Right lung (tissue), 2 donors: ENCODE measurements at regions not wholly inside any gene's neighbourhood (a gene's known extent, or its start where the extent isn't known, plus 50 kb on each side); places are given as distances from the start of the nearest gene placed in this dataset.
"Not testable (repeated sequence)": the region's sequence is repeated elsewhere in the genome, so short reads cannot be mapped to it uniquely, and the experiment has no call there.

ENCODE experiments used
- DNase-seq, 2 donors: peaks; one replicate each; pipeline ENCODE4 v3.0.0-alpha.2; 2013

DNA sequence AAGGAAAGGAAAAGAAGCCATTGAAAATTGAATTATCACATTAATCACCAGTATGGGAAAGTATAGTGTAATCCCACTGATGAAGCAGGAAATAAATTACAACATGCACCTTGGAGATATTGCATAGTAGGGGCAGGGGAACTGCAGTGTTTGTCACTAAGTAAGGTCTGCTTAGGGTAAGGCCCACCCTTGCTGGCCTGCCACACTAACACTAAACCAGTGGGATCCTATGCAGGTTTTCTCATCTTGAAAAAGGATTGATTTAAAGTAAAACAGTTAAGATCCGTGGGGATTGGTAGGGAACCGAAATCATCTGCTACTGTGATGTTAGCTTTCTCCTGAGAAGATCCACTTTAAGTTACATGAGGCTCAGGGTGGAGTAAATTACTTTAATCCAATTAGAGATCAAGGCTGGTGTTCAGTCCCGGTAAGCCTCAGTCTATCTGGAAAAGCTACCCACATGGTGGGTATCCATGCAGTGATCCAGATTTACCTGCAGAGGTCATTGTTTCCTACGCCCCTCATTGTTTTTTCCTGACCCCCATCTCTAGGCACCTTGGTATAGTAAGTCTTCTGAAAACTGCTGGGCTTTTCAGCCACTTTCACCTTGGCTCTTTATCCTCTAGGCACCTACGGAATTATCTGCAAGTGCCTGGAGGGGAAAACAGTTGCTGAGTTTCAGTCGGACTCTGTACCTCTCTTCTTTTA is 1014.9 kb upstream of the ATXN8OS start:
- no peak for DNase-seq

DNA sequence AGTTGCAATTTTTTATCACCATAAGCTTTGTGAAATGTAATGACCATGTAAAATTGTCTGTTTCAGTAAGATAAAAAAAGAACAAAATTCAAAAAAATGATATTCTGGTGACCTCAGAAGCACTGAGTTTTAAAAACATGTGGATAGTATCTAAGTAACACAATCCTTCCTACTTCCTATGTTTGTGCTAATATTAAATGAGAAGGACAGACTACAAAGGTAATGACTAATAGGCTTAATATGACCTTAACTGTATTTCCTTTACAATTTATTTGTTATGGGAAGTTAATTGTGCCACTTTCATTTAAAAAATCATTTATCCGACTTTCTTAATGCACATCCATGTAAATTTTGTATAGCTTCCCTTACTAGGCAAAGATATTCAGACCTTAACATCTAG is 1030.4 kb upstream of the ATXN8OS start:
- no peak for DNase-seq

DNA sequence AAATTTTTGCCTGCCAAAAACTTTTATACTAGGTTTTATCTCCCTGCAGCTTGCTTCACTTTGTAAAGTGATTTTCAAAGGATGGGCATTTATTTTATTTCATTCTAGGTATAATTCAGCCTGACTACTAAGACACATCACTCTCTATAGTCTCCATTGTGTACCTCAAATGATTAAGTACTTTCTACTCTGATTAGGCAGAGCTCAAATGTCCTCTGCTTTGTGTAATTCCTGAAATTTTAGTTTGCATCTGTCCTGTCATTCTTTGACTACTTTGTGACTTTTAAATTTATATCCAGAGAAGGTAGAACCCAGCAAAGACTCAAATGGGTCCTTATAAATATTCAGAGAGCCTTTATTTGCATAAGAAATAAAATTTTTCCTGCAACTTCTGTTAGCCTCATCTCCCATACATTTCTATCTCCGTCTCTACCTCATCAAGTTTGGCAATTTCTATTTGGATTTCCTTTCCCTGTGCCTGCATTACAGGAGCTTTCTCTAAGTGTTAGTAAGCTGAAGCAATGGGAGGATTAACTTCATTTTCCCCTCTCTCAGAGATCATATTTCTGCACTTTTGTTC is 1038.0 kb upstream of the ATXN8OS start:
- no peak for DNase-seq

DNA sequence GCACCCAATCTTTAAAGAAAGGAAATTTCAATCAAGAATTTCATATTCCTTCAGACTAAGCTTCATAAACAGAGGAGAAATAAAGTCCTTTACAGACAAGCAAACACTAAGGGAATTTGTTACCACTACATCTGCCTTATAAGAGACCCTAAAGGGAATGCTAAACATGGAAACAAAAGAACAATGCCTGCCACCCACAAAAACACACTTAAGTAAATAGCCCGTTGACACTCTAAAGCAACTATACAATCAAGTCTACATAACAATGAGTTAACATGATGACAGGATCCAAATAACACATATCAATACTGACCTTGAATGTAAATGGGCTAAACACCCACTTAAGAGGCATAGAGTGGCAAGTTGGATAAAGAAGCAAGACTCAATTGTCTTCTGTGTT is 1056.9 kb upstream of the ATXN8OS start:
- no peak for DNase-seq

DNA sequence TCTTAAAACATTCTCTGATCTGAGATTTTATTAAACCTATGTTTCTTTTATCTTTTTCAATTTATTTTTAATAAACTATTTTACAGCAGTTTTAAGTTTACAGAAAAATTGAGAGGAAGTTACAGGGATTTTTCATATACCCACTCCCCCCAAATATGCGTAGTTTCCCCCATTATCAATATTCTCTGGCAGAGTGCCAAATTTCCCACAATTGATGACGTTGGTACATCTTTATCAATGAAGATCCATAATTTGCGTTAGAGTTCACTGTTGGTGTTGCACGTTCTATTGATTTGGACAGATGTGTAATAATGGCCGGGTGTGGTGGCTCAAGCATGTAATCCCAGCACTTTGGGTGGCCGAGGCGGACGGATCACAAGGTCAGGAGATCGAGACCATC is 1063.0 kb upstream of the ATXN8OS start:
- DNase-seq = no peak

DNA sequence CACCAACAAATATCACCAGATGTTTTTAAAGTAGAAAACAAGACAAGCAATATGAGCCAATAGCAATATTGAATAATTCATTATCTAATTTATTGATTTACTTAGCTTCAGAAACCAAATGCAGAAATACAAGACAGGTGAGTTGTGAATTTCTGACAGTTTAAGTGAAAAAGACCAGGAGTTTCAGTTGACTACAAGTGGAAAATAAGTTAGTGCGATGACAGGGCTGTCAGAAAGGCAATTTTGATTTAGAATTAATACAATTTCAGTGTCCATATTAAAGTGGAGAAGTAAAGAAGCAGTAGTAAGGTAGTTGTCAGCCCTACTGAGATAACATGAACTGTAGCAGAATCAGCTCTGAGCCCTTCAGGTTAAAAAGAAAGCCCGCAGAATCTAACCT is 1066.7 kb upstream of the ATXN8OS start:
- no peak for DNase-seq

DNA sequence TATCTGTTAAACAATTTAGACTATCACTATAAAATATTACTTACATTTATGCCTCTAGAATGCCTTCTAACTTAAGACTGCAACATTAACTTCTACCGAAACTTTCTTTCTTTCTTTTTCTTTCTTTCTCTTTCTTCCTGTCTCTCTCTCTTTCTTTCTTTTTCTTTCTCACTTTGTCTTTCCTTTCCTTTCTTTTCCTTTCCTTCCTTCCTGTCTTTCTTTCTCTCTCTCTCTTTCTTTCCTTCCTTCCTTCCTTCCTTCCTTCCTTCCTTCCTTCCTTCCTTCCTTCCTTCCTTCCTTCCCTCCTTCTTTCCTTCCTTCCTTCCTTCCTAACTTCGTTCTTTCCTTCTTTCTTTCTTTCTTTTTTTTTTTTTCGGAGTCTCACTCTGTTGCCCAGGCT is 1071.9 kb upstream of the ATXN8OS start:
- no peak for DNase-seq

DNA sequence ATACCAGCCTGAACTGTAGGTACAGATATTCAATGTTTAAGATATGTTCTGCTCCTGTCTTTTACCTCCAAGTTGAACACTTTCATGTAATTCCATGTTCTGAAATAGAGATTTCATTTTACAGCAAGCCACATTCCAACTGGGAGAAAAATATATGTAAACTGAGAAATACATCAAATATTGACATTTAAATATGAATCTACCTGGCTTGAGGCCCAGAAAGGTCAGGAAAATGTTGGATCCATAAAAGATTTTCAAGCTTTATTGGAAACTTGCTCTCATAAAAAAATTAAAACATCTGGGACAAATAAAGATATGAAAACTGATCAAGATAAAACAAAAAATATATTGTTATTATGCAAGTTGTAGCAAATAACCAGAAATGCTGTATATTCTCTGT is 1078.7 kb upstream of the ATXN8OS start:
- DNase-seq = no peak

DNA sequence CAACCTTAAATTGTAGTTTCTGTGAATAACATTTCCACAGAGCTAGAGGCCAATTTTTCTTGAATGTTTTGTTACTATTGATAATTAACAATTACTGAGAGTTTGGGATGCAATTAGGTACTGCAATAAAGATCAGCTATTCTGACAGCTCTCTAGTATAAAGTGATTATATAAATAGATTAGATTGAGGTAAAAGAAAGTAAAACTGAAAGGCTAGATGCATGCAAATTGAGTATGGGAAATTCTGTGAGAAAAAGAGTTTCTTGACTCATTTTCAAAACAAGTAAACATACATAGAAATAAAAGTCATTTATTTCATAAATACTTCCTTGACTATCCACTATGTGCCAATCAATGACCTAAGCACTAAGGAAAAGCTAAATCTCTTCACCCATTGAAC is 1087.5 kb upstream of the ATXN8OS start:
- DNase-seq = no peak

DNA sequence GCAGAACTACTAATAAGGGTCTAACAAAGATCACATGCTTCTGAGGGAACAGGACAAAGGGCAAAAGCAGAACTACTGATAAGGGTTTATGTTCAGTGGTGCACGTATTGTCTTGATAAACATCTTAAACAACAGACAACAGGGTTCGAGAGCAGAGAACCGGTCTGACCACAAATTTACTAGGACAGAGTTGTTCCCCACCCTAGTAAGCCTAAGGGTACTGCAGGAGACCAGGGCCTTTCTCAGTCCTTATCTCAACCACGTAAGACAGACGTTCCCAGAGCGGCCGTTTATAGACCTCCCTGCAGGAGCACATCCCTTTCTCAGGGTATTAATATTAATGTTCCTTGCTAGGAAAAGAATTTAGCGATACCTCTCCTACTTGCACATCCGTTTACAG is 1089.5 kb upstream of the ATXN8OS start:
- DNase-seq = not testable (repeated sequence)

DNA sequence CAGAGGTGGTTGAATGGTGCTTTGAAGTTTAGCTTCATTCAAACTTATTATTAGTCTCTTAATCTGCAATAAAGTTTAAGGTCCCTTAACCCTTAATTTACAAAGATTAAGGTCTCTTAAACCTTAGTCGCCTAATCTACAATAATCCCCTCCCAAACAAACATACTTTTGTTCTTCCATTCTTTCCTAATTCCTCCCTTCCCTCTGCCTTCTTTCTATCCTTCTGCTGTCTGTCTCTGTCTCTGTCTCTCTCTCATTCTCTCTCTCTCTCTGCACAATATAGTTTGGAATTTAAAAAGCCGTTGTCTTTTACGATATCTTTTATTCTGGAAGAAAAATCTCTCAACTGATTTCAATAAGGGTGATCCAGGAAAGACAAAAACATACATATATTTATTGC is 1096.8 kb upstream of the ATXN8OS start:
- DNase-seq = no peak

DNA sequence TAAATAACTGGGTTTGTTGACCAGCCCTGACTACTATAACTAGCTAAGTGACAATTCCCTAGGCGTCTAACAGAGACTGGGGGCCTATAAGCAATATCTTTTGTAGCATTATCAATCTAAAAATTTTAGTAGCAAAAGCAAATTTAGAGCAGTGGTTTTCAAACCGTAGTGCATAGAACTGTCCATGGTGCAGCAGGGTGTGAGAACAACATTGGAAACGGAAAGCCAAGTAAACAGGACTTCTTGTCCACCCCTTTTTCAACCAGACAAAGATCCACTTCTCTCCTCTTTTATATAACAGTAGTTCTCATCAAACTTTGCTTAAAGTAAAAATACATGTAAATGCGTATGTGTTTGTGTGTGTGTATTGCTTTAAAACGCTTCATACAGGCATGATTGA is 1099.1 kb upstream of the ATXN8OS start:
- DNase-seq = no peak

DNA sequence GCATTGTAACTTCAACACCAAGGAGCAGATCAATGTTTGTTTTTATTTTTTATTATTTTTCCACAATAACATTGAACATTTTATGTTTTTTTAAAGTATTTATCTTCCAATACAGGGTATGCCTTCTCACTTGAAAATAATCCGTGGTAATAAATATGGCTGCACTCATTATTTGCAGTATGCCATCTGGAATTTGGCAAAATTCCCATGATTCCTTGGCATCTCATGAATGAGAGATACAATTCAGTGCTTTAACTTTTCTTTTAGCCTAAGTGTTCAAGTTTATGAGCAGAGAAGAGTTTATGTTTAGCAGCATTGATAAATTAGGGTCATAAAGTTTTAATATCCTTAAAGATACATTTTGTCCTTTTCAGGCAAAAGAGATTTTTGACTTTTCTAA is 1109.6 kb upstream of the ATXN8OS start:
- DNase-seq = no peak

DNA sequence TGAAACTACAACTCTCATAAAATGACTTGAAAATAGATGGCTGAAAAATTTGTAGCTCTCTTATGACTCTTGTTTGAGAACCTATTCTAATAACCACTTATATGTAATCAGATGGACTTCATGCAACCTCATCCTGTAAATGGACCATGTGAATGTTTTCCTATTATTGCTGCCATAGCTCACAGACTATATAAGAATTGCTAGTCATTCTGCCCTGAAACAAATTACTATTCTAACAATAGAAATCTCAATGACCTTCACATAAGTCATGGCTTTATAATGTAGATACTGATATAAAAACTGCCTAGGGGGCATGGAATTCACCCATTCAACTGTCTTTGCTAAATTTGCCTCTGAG is 1111.0 kb upstream of the ATXN8OS start:
- DNase-seq = no peak

DNA sequence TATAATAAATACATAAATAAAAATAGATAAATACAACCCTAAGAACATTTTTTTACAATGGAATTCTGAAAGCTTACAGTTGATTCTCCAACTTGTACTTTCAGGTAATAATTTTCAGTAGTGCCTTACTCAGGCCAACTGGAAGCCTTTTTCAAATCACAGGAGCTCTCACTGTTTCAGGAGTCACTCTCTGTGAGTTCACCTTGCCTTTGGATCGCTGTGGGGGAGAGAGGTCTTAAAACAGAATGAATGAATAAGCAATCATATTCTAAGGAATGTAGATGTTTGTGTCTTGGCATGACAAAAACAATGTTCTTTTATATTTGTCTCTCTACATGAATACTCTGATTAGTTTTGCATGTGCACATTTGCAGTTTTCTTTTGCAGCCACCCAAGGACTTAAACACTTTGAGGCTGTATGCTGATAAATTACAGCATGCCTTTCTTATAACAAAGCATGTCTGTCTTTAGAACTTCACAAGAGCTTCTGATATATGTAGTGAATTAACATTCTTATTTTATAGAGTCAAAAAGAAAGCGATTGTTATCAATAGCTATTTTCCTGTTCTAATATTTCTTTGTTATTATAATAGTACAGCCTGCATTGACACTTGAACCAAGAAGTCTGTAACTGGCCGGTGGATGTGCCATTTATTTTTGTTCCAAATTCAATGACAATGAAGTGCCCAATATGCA is 1111.5 kb upstream of the ATXN8OS start:
- no peak for DNase-seq

DNA sequence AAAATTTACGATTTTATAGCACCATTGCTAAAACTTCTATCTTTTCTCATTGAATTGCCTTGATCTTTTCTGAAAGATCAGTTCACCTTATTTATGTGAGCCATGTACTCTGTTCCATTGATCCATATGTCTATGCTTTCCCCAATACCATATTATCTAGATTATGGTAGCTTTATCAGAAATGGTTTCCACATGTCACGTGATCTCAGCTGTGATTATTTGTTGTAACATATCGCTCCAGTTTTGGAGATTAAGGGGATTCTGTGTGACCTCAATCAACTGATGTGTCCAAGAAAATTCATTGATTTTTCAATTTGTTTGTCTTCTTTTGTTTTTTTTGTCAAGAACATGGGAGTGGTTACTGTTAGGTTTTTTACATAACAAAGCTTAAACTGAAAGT is 1114.5 kb upstream of the ATXN8OS start:
- DNase-seq = no peak

DNA sequence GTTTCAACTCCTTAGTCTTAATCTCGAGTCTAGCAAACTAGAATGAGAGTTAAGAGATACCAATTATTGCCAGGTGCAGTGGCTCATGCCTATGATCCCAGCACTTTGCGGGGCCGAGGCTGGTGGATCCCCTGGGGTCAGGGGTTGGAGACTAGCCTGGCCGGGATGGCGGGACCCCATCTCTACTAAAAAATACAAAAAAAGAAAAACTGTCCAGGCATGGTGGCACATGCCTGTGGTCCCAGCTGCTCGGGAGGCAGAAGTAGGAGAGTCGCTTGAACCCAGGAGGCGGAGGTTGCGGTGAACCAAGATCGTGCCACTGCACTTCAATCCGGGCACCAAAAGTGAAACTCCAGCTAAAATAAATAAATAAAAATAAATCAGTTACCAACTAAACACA is 1119.5 kb upstream of the ATXN8OS start:
- DNase-seq = no peak

DNA sequence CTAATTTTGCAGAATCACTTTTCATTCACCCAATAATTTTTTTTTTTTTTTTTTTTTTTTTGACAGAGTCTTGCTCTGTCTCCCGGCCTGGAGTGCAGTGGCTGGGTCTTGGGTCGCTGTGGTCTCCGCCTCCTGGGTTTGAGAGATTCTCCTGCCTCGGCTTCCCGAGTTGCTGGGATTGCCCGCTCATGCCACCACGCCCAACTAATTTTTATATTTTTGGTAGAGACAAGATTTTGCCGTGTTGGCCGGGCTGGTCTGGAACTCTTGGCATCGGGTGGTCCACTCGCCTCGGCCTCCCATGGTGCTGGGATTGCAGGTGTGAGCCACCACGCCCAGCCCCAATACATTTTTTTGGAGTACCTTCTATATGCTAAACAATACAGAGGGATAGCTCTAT is 1120.0 kb upstream of the ATXN8OS start:
- no peak for DNase-seq

DNA sequence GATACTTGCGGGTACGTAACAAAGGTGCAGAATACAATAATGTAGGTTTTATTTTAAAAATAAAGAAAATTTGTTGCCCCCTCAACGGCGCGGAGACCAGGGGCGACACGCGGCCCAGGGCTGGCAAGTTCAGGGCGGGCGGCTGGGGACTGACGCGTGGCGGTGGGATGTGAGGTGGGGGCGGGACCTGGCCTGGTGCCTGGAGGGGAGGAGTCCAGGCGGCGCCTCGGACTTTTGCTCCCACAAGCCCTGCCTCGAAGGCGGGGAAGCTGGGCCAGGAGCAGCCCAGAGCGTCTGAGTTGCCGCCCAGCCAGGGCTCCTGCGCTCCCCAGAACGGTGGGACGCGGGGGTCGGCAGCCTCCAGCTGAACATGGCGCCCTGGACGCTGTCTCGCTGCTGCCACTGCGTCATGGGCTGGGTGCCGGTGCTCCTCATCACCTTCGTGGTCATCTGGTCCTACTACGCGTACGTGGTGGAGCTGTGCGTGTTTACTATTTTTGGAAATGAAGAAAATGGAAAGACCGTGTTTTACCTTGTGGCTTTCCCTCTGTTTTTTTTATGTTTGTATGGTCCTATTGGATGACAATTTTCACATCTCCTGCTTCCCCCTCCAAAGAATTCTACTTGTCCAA is 1122.8 kb upstream of the ATXN8OS start:
- DNase-seq = no peak

DNA sequence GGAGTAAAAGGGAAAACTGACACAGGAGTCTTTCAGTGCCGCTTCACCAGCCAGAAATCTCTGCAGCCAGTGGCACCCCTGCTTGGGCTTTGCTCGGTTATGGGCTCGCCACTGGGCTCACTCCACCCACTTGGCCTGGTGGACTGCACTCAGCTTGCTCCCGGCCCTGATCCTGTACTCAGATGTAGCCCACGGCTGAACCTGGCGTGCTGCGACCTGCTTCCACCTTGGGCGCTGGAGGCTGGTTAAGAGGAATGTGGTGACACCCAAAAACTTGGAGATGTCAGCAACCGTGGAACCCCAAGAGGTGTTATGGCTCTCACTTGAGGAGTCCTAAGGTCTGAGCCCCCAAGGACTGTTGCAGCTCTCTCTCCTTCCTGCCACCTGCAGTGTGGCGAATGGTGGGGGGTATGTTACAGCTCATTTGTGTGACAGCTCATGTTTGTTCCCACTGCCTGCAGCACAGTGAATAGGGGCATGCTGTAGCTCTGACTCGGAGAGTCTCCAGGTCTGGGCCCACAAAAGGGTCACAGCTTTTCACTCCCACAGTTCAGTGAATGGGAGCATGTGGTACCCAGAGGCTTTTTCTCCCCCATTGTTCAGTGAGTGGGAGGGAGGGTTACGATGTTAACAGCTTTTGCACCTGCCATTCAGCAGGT is 1124.5 kb upstream of the ATXN8OS start:
- no peak for DNase-seq

DNA sequence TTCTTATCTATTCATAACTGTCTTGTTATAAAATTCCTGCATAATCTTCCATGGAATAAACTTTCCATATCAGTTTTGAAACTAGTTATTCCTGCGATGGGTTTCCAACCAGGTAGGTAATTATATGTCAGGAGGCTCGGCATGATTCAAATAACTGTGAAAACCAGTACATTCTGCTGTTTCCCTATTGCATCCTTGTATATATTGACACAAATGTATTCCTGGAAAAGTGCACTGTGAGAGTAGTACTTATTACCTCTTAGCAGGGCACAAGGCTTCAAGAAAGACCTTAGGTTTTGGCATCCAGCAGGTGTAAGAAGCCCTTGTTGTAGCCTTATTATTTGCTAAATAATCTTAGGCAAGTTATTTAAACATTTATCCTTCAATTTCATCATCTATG is 1131.3 kb upstream of the ATXN8OS start:
- no peak for DNase-seq

DNA sequence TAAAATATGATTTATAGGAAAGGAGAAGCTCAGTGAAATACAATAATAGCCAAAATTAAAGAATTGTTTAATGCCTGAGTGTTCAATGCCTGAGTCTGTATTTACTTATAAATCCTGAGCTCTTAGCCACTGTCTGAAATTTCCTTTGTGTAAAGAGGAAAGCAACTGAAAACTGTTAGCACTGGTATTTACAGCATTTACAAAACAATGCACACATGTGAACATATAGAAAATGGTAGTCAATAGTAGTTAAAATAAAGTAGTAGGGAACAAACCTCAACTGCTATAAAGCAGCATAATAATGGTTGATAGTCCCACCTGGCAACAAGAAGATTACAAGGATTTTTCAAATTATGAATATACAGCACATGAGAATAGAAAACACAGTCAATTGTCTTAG is 1137.1 kb upstream of the ATXN8OS start:
- DNase-seq = no peak

DNA sequence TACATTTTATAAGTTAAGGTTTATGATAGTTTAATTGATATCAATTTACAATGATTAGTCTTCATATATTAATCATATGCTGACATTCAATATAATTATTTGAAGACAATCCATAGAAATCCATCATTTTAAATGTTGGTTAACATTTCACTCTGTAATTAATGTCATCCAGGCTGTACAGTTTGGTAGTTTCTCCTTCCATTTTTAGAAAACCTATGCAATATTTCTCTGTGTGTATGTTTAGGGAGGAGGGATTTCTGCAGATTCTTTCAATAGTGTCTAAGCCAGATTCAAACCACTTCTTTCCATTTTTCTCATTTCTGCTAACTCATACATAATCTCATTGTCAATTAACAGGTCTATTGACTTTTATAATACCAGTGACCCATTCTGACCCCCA is 1159.0 kb upstream of the ATXN8OS start:
- DNase-seq = no peak
